ENCODE measurements at regions not wholly inside any gene's neighbourhood (a gene's known extent, or its start where the extent isn't known, plus 50 kb on each side); places are given as distances from the start of the nearest gene placed in this dataset.
A peak's percentile ranks its signal among the peaks of the same experiment; 100 is the strongest.

- no peak for DNase-seq (ENCODE audit: low read depth)
These were observed 172.3 kb downstream of the ICOS start for GRCh38 chr2:204108781-204109295.

- no peak for DNase-seq (ENCODE audit: low read depth)
These were observed 173.1 kb downstream of the ICOS start for GRCh38 chr2:204109681-204110080.

GRCh38 chr2:204110338-204110741 is 173.8 kb downstream of the ICOS start:
- DNase-seq (ENCODE audit: low read depth): peak; percentile 19

- no peak for DNase-seq (ENCODE audit: low read depth)
These were observed 174.4 kb downstream of the ICOS start for GRCh38 chr2:204110751-204111516.

GRCh38 chr2:204112084-204112770 is 175.7 kb downstream of the ICOS start:
- DNase-seq (ENCODE audit: low read depth): no peak

GRCh38 chr2:204114295-204115136 is 178.0 kb downstream of the ICOS start:
- DNase-seq (ENCODE audit: low read depth): no peak

- no peak for DNase-seq (ENCODE audit: low read depth)
These were observed 178.8 kb downstream of the ICOS start for GRCh38 chr2:204115137-204116056.

GRCh38 chr2:204116159-204116792 is 179.7 kb downstream of the ICOS start:
- DNase-seq (ENCODE audit: low read depth): no peak

- no peak for DNase-seq (ENCODE audit: low read depth)
These were observed 185.9 kb downstream of the ICOS start for GRCh38 chr2:204122425-204122824.

GRCh38 chr2:204124140-204124750 is 187.7 kb downstream of the ICOS start:
- no peak for DNase-seq (ENCODE audit: low read depth)

- no peak for DNase-seq (ENCODE audit: low read depth)
These were observed 190.1 kb downstream of the ICOS start for GRCh38 chr2:204126705-204127104.

GRCh38 chr2:204127238-204127637 is 190.7 kb downstream of the ICOS start:
- no peak for DNase-seq (ENCODE audit: low read depth)

- DNase-seq (ENCODE audit: low read depth): no peak
These were observed 193.2 kb downstream of the ICOS start for GRCh38 chr2:204129591-204130294.

- no peak for DNase-seq (ENCODE audit: low read depth)
These were observed 195.1 kb downstream of the ICOS start for GRCh38 chr2:204131621-204132020.

GRCh38 chr2:204133476-204133875 is 196.9 kb downstream of the ICOS start:
- no peak for DNase-seq (ENCODE audit: low read depth)

GRCh38 chr2:204134421-204134820 is 197.9 kb downstream of the ICOS start:
- DNase-seq (ENCODE audit: low read depth): no peak

- no peak for DNase-seq (ENCODE audit: low read depth)
These were observed 199.2 kb downstream of the ICOS start for GRCh38 chr2:204135752-204136151.

- no peak for DNase-seq (ENCODE audit: low read depth)
These were observed 201.6 kb downstream of the ICOS start for GRCh38 chr2:204138206-204138605.

GRCh38 chr2:204140246-204140645 is 203.7 kb downstream of the ICOS start:
- no peak for DNase-seq (ENCODE audit: low read depth)

All from Daoy (cell line).